T-helper 17 cell (primary cell): ENCODE measurements at regions not wholly inside any gene's neighbourhood (a gene's known extent, or its start where the extent isn't known, plus 50 kb on each side); places are given as distances from the start of the nearest gene placed in this dataset.

Experiments
- ATAC-seq: fragments of 150-1000 bp; cut with Tn5 transposase; 2 replicates; pipeline ENCODE4 v1.10.0; 2021; ENCODE audit warnings: mild to moderate bottlenecking, moderate library complexity
- DNase-seq, 3 donors: peaks; one replicate each; pipeline versions ENCODE4 v3.0.0 to v3.0.0-alpha.2; 2020 to 2021
- H3K9me3 ChIP-seq: one replicate; pipeline ENCODE4 v1.7.0; 2013; ENCODE audit warnings: low read length, mild to moderate bottlenecking; ENCODE audit not compliant: control insufficient read depth, poor library complexity, severe bottlenecking
- H3K27ac Mint-ChIP-seq: one replicate; pipeline ENCODE4 v1.8.0; 2022; ENCODE audit warnings: mild to moderate bottlenecking, moderate library complexity, mixed read lengths
- H3K27me3 Mint-ChIP-seq: one replicate; pipeline ENCODE4 v1.8.0; 2022; ENCODE audit warnings: mixed read lengths
- H3K36me3 Mint-ChIP-seq: one replicate; pipeline ENCODE4 v1.8.0; 2022; ENCODE audit warnings: low read depth, mixed read lengths
- H3K4me1 Mint-ChIP-seq: one replicate; pipeline ENCODE4 v1.8.0; 2022; ENCODE audit warnings: mild to moderate bottlenecking, mixed read lengths
- H3K4me3 Mint-ChIP-seq: one replicate; pipeline ENCODE4 v1.8.0; 2022; ENCODE audit warnings: mild to moderate bottlenecking, moderate library complexity, mixed read lengths

DNA sequence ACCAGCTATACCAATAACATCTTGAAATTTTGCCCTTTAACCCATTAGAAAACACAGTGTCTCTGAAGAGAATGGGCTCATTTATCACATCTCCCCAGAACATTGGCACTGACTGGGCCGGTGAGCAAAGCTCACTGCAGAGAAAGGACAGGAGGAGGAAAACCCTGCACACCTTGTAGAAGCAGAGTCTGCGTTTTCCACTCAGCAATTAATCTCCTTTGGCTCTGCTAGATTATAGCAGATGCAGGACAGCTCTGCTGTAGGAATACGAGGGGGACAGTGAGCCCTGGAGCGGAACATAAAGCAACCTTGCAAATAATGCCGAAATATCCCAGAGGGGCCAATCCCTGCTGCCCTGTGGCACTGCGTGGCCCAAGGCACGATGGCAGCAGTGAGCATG, 113.9 kb downstream of the TSN start:
- H3K36me3 Mint-ChIP-seq, result no peaks in the 10 kb centered on the region
- no peak overlapping the region for H3K4me3 Mint-ChIP-seq

DNA sequence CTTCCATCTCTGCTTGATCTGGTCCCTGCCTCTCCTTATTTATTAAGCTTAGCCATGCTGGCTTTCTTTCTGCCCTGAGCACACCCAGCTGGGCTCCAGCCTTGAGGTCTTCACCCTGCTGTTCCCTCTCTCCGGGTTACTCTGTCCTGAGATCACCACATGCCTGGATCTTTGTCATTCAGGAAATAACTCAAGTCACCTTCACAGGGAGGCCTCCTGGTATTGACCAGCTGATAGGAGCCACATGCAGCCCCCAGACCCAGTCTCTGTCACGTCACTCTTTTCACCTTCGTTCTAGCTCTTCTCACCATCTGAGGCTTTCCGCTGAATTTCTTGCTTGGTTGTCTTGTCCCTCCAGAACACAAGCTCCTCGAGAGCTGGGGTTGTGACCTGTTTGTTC, 114.4 kb downstream of the TSN start:
- Mint-ChIP-seq H3K27ac (no peak overlapping the region), H3K4me3 (no peak overlapping the region), H3K27me3 (peaks cover 34% of the 10 kb centered on the region), H3K4me1 (peaks cover 2% of the 10 kb centered on the region), H3K36me3 (no peaks in the 10 kb centered on the region)
- DNase-seq (no peak), ATAC-seq (no peak)
- H3K9me3 ChIP-seq, result no peaks in the 10 kb centered on the region

More for the DNA sequence above, 113.9 kb downstream of the TSN start:
- no peak overlapping the region for H3K27ac Mint-ChIP-seq
- peaks cover 2% of the 10 kb centered on the region for H3K4me1 Mint-ChIP-seq
- ATAC-seq, result no peak
- peaks cover 32% of the 10 kb centered on the region for H3K27me3 Mint-ChIP-seq
- DNase-seq, result no peak
- H3K9me3 ChIP-seq, result no peaks in the 10 kb centered on the region

DNA sequence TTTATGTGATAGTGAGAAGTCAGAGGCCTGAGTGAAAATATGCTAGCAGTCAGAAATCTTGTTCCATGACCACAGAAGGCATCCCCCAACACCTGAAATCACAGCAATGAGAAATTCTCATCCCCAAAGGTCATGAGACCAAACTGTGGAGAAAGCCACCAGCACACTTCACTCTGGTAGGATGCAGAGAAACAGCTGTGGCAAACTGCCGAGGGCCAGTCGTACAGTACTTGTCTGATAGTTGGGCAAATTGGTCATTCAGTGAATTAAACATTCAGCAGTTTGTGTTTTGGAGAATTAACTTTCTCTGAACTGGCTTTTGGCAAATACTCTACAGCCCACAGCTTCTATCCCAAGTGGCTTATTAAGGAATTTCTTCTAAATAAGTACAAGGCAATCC, 117.2 kb downstream of the TSN start:
- peaks cover 2% of the 10 kb centered on the region for H3K4me1 Mint-ChIP-seq
- peaks cover 26% of the 10 kb centered on the region for H3K27me3 Mint-ChIP-seq
- DNase-seq, result no peak
- H3K9me3 ChIP-seq, result no peaks in the 10 kb centered on the region
- H3K36me3 Mint-ChIP-seq, result no peaks in the 10 kb centered on the region
- no peak overlapping the region for H3K4me3 Mint-ChIP-seq
- H3K27ac Mint-ChIP-seq, result no peak overlapping the region
- ATAC-seq, result no peak

DNA sequence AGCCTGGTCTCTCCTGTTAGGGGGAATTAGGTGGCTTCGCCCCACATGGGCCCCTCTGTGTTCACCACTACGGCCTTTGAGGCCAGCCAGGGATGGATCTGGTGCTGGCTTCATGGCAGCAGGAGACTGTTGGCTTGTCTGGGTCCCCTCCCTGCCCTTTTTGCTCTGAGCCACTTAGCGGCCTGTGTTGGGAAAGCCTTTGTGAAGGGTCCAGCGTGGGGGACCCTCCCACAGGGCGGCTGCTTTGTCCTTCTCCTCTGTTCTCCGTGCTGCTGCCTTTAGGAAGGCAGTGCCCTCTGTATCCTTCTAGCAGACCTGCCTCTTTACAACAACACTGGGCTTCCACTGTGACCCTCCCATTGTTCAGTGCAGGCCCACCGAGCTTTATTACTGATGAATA, 118.4 kb downstream of the TSN start:
- no peaks in the 10 kb centered on the region for H3K9me3 ChIP-seq
- no peaks in the 10 kb centered on the region for H3K36me3 Mint-ChIP-seq
- H3K27ac Mint-ChIP-seq, result no peak overlapping the region
- H3K4me1 Mint-ChIP-seq, result peaks cover 2% of the 10 kb centered on the region
- peaks cover 32% of the 10 kb centered on the region for H3K27me3 Mint-ChIP-seq
- DNase-seq, result no peak
- no peak for ATAC-seq
- no peak overlapping the region for H3K4me3 Mint-ChIP-seq

DNA sequence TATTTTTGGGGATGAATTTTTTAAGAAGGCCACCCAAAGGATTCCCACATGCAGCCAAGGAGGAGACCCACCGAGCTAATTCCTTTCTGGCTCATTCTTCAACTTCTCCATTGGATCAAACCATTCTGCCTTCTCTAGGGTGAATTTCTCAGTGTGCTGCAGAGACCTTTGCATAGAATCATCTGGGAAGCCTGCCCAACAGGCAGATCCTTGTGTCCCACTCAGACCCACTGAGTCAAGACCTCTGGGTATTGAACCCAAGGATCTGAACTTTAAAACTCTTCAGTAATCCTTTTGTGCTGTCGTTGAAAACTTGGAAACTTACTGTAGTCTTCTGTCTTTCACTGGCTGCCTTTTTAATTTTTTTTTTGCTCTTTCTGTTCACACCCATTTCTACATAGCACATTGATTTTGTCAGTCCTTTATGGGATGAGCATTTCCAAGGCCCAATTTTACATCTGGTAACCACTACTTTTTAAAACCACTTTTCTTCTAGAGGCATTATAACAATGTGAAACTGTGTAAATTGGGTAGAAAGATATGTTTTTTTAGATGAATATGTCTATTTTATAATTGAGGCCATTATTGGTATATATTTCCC, 120.2 kb downstream of the TSN start:
- no peak overlapping the region for H3K4me3 Mint-ChIP-seq
- peaks cover 3% of the 10 kb centered on the region for H3K36me3 Mint-ChIP-seq
- no peaks in the 10 kb centered on the region for H3K9me3 ChIP-seq
- H3K27me3 Mint-ChIP-seq, result peaks cover 27% of the 10 kb centered on the region
- ATAC-seq, result no peak
- H3K27ac Mint-ChIP-seq, result no peak overlapping the region
- peaks cover 2% of the 10 kb centered on the region for H3K4me1 Mint-ChIP-seq
- no peak for DNase-seq

DNA sequence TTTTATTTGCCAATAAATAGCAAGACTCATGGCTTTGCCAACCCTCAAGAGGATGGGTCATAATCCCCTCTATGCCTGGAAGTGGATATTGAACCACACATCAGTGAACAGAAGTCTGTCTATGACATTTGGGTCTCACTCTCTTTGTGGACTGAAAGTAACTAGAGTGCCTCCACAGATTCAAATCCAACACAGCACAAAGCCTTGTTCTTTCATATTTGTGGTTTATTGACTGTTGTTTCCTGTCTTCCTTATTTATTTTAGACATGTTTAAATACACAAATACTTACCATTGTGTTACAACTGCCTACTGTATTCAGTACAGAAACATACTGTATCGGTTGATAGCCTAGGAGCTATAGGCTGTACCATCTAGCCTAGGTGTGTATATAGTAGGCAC, 121.9 kb downstream of the TSN start:
- no peaks in the 10 kb centered on the region for H3K9me3 ChIP-seq
- Mint-ChIP-seq H3K4me3 (no peak overlapping the region), H3K4me1 (peaks cover 2% of the 10 kb centered on the region), H3K27ac (no peak overlapping the region), H3K36me3 (peaks cover 6% of the 10 kb centered on the region), H3K27me3 (peaks cover 31% of the 10 kb centered on the region)
- ATAC-seq (no peak), DNase-seq (no peak)

DNA sequence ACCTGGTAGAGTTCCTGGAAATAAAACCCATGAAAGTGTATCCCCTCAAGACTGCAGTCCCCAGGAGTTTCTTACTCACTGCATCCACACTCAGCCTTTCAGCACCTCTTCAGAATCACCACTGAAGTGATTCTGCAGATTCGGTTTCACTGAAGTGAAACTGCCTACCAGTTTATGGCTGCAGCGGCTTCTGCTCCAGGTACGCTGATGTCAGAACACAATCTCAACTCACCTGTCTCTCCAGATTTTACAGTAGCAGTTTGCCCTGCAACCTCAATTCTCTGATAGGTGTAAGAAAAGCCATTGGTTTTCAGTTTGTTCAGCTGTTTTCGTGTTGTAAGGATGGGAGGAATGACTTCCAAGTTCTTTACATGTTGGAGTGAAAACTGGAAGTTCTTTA, 124.8 kb downstream of the TSN start:
- no peak for DNase-seq
- peaks cover 6% of the 10 kb centered on the region for H3K36me3 Mint-ChIP-seq
- no peaks in the 10 kb centered on the region for H3K9me3 ChIP-seq
- H3K27ac Mint-ChIP-seq, result no peak overlapping the region
- ATAC-seq, result no peak
- peaks cover 29% of the 10 kb centered on the region for H3K27me3 Mint-ChIP-seq
- no peak overlapping the region for H3K4me3 Mint-ChIP-seq
- H3K4me1 Mint-ChIP-seq, result no peaks in the 10 kb centered on the region

DNA sequence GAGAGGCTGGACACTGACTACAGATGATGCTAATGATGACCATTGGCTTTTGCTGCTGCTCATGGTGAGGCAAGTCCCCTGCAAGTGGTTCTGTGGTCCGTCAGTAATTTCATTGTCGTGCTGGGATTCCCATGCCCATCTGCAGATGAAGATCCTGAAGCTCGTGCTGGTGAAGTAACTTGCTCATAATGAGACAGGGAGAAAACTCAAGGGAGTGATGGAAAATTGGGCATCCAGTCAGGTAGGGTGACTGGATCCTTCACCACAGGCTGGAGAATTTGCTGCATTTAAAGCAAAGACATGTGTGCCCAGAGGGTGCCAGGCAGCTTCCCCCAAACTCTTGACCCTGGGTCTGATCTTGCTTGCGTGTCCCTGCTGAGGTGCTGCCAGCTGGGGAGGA, 125.6 kb downstream of the TSN start:
- ATAC-seq, result no peak
- Mint-ChIP-seq H3K36me3 (peaks cover 6% of the 10 kb centered on the region), H3K27ac (no peak overlapping the region), H3K4me3 (no peak overlapping the region), H3K4me1 (no peaks in the 10 kb centered on the region), H3K27me3 (peaks cover 35% of the 10 kb centered on the region)
- no peaks in the 10 kb centered on the region for H3K9me3 ChIP-seq
- no peak for DNase-seq

DNA sequence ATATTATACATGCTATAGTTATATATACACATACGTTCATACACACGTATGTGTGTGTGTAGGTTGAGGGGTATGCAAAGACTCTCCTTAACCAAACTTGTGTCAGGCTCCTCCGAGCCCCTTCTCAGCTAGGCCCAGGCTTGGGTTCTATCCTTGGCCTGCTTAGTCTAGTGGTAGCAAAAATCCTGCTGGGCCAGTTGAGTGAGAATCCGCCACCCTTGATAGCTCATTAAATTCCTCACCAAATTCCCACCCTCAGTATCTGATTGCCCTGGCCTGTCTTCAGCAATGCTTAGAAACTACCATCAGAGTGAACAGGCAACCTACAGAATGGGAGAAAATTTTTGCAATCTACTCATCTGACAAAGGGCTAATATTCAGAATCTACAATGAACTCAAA, 126.5 kb downstream of the TSN start:
- Mint-ChIP-seq H3K27me3 (peaks cover 41% of the 10 kb centered on the region), H3K4me1 (no peaks in the 10 kb centered on the region), H3K4me3 (no peak overlapping the region), H3K36me3 (peaks cover 6% of the 10 kb centered on the region), H3K27ac (no peak overlapping the region)
- no peak for DNase-seq
- ATAC-seq, result no peak
- H3K9me3 ChIP-seq, result no peaks in the 10 kb centered on the region

DNA sequence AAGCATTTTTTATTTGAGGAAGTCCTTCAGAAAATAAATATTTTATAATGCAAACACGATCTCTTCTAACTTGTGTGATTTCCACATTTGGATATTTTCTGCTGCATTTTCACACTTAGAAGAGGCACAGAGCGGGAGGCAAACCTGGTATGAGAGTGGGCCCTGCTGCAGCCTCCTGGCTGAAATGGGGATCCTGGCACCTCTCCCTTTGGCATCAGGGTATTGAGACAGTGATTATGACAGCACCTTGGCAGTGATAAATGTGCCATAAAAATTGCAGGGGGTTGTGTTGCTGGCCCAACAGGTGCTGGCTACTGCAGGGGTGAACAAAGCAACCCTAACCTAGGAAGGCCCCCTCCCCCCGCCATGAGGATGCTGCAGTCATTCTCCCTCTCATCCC, 128.6 kb downstream of the TSN start:
- Mint-ChIP-seq H3K36me3 (peaks cover 6% of the 10 kb centered on the region), H3K27ac (no peak overlapping the region), H3K4me3 (no peak overlapping the region), H3K27me3 (peaks cover 53% of the 10 kb centered on the region), H3K4me1 (no peaks in the 10 kb centered on the region)
- DNase-seq, result no peak
- no peak for ATAC-seq
- no peaks in the 10 kb centered on the region for H3K9me3 ChIP-seq

DNA sequence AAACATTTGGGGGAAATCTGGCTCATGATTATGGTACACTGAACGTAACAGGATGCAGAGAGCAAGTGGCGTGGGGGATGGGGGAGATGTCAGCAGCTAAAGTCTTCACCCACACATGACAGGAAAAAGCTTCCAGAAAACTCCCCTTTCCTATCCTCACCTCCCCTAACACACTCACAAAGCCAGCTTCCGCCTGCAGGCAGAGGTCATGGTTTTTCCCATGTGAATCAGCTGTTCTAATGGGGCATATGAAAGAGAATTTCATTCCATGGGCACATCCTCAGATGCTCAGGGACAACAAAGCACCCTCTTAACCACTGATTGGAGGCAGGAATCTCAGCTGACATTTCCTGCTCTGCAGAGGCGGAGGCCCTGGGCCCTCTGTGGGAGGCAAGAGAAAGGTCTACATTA, 129.1 kb downstream of the TSN start:
- Mint-ChIP-seq H3K36me3 (peaks cover 6% of the 10 kb centered on the region), H3K27ac (no peak overlapping the region), H3K27me3 (peaks cover 52% of the 10 kb centered on the region), H3K4me1 (no peaks in the 10 kb centered on the region), H3K4me3 (no peak overlapping the region)
- no peaks in the 10 kb centered on the region for H3K9me3 ChIP-seq
- ATAC-seq (no peak), DNase-seq (no peak)

DNA sequence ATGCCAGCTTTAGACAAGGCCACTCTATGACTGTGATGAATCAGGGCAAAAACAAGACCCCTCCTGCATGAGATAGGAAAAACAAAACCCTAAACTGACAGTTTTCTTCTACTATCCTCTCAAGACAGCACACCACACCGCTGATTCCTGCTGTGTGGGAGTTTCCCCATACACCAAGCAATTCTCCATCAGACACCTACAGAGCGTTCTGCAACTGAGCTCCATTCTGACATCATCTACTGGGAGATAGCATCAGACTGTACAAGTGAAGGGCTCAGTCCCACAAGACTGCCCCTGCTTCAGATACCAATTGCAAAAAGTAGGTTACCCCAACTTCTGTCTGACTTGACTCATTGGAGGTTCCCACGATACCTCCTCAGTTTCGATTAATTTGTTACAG, 130.6 kb downstream of the TSN start:
- H3K36me3 Mint-ChIP-seq, result peaks cover 4% of the 10 kb centered on the region
- peaks cover 51% of the 10 kb centered on the region for H3K27me3 Mint-ChIP-seq
- H3K9me3 ChIP-seq, result no peaks in the 10 kb centered on the region
- H3K4me1 Mint-ChIP-seq, result no peaks in the 10 kb centered on the region
- no peak overlapping the region for H3K27ac Mint-ChIP-seq
- no peak for ATAC-seq
- DNase-seq, result no peak
- H3K4me3 Mint-ChIP-seq, result no peak overlapping the region

DNA sequence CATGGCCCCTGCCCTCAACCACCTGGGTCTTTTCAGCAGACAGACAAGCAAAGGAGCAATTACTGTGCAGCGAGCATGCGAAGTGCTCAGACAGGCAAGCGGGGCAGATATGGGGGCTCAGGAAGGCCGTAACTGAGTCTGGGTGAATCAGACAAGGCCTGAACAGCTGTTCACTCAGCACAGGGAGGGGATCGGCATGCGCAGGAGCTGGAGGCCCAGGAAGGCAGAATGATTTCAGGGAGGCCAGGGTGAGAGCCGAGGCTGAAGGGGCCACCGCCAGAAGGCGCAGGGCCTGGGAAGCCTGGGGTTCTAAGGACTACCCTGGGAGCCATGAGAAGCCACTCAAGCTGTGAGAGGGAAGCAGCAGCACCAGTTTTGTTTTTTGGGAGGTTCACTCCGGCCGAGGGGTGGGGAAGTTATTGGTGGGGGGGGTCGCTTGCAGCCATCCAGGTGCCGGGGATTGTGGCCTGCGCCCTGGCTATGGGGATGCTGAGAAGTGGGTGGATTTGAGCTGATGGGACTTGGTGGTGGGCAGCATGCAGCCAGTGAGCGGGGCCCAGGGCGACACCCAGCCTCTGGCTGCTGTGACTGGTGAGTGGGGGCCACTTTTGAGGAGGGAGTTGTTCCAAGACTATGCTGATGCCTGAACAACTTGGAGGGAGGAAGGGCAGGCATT, 132.2 kb downstream of the TSN start:
- Mint-ChIP-seq H3K4me3 (no peak overlapping the region), H3K36me3 (no peaks in the 10 kb centered on the region), H3K27me3 (peaks cover 46% of the 10 kb centered on the region), H3K4me1 (no peaks in the 10 kb centered on the region), H3K27ac (no peak overlapping the region)
- no peaks in the 10 kb centered on the region for H3K9me3 ChIP-seq
- no peak for ATAC-seq
- no peak for DNase-seq

DNA sequence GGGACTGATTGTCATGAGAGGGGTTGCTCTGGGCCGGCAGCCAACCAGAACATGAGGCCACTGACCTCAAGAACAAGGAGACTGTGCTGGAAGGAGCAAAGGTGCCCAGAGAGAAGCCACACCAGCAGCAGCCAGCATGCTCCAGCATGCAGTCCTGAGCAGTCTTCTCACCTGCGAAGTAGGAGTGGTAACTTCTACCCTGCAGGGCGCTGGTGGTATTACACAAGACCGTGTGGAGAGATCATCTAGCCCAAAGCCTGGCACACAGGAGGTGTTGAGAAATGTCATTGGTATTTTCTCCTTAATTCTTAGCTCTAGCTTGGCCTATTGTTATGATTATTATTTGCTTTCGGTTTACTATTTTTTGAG, 132.7 kb downstream of the TSN start:
- H3K4me1 Mint-ChIP-seq, result no peaks in the 10 kb centered on the region
- no peak overlapping the region for H3K4me3 Mint-ChIP-seq
- ATAC-seq (no peak), DNase-seq (no peak)
- H3K27me3 Mint-ChIP-seq, result peaks cover 46% of the 10 kb centered on the region
- no peak overlapping the region for H3K27ac Mint-ChIP-seq
- H3K36me3 Mint-ChIP-seq, result no peaks in the 10 kb centered on the region
- no peaks in the 10 kb centered on the region for H3K9me3 ChIP-seq
